GM23338 (cell line): ENCODE measurements at regions not wholly inside any gene's neighbourhood (a gene's known extent, or its start where the extent isn't known, plus 50 kb on each side); places are given as distances from the start of the nearest gene placed in this dataset.

ENCODE experiments used
- ATAC-seq: fragments of 200-7000 bp; cut with Tn5 transposase; 3 replicates; pipeline ENCODE4 v1.9.1; 2020
- DNase-seq: peaks from one replicate; pipeline ENCODE4 v3.0.0-alpha.2; 2015; ENCODE audit warnings: low spot score
- H2AFZ ChIP-seq: fragments of 200-600 bp; sonication (generic); 2 replicates; pipeline ENCODE4 v1.8.0; 2016; ENCODE audit warnings: antibody characterized with exemption, mild to moderate bottlenecking, moderate library complexity
- H3F3A ChIP-seq: fragments of 200-600 bp; sonication (generic); replicated peaks from 2 replicates; pipeline ENCODE4 v1.8.0; 2017; ENCODE audit warnings: antibody characterized with exemption, mixed run types, low read depth
- H3K27ac ChIP-seq: fragments of 200-600 bp; sonication (generic); 2 replicates; pipeline ENCODE4 v1.6.1; 2016; ENCODE audit warnings: low read depth
- H3K27me3 ChIP-seq: fragments of 200-600 bp; sonication (generic); 2 replicates; pipeline ENCODE4 v1.8.0; 2016; ENCODE audit warnings: mild to moderate bottlenecking, mixed run types, moderate library complexity; ENCODE audit not compliant: insufficient read depth
- H3K36me3 ChIP-seq: fragments of 200-600 bp; sonication (generic); 2 replicates; pipeline ENCODE4 v1.8.0; 2016; ENCODE audit warnings: mild to moderate bottlenecking; ENCODE audit not compliant: insufficient read depth
- H3K4me1 ChIP-seq: fragments of 200-600 bp; sonication (generic); 2 replicates; pipeline ENCODE4 v1.8.0; 2016; ENCODE audit warnings: mild to moderate bottlenecking, moderate library complexity; ENCODE audit not compliant: insufficient read depth
- H3K4me2 ChIP-seq: fragments of 200-600 bp; sonication (generic); 2 replicates; pipeline ENCODE4 v1.7.1; 2017; ENCODE audit warnings: mixed run types
- H3K4me3 ChIP-seq: fragments of 200-600 bp; sonication (generic); 2 replicates; pipeline ENCODE4 v1.6.1; 2016; ENCODE audit warnings: mixed run types
- H3K79me2 ChIP-seq: fragments of 200-600 bp; sonication (generic); replicated peaks from 2 replicates; pipeline ENCODE4 v1.8.0; 2017; ENCODE audit warnings: mild to moderate bottlenecking; ENCODE audit not compliant: insufficient read depth
- H3K9me2 ChIP-seq: fragments of 200-600 bp; sonication (generic); 2 replicates; pipeline ENCODE4 v1.8.0; 2017; ENCODE audit not compliant: insufficient read depth
- H4K20me1 ChIP-seq: fragments of 200-600 bp; sonication (generic); replicated peaks from 2 replicates; pipeline ENCODE4 v1.8.0; 2017; ENCODE audit warnings: mild to moderate bottlenecking; ENCODE audit not compliant: insufficient read depth
- H3K27ac Mint-ChIP-seq: 2 replicates; pipeline ENCODE4 v1.8.0; 2020; ENCODE audit warnings: inconsistent platforms, mild to moderate bottlenecking, moderate library complexity, mixed read lengths
- H3K27me3 Mint-ChIP-seq: 3 replicates; pipeline ENCODE4 v1.8.0; 2022; ENCODE audit warnings: low read depth, mild to moderate bottlenecking, moderate library complexity, mixed read lengths, inconsistent platforms; ENCODE audit not compliant: insufficient read depth, poor library complexity
- H3K36me3 Mint-ChIP-seq: 3 replicates; pipeline ENCODE4 v1.8.0; 2021; ENCODE audit warnings: low read depth, mild to moderate bottlenecking, inconsistent platforms, moderate library complexity, mixed read lengths
- H3K4me1 Mint-ChIP-seq: 3 replicates; pipeline ENCODE4 v1.8.0; 2020; ENCODE audit warnings: mild to moderate bottlenecking, inconsistent platforms, mixed read lengths
- H3K4me3 Mint-ChIP-seq: 3 replicates; pipeline ENCODE4 v1.8.0; 2021; ENCODE audit warnings: moderate library complexity, mild to moderate bottlenecking, inconsistent platforms, mixed read lengths
- H3K9me3 Mint-ChIP-seq: 3 replicates; pipeline ENCODE4 v1.8.0; 2020; ENCODE audit warnings: moderate library complexity, mild to moderate bottlenecking, inconsistent platforms, mixed read lengths
- CTCF ChIP-seq, 2 experiments: fragments of 200-600 bp in 1 of 2; sonication (generic) in 1 of 2; conservative IDR thresholded peaks; 2 replicates each; pipeline versions ENCODE4 v1.5.1 to v1.6.1; 2016 to 2017; ENCODE audit warnings: antibody characterized with exemption in 2 of 2, low read depth in 2 of 2, mild to moderate bottlenecking in 2 of 2, moderate library complexity in 1 of 2
- EZH2 ChIP-seq: fragments of 200-600 bp; sonication (generic); IDR thresholded peaks from one replicate; pipeline ENCODE4 v1.8.0; 2017; ENCODE audit warnings: antibody characterized with exemption, mild to moderate bottlenecking, low read depth; ENCODE audit not compliant: unreplicated experiment
- ZNF331 ChIP-seq: fragments of 250-450 bp; sonication (Bioruptor Pico); IDR thresholded peaks from 2 replicates; pipeline ENCODE4 v1.5.0; 2020; ENCODE audit warnings: low read depth, mild to moderate bottlenecking, moderate library complexity
- ZNF462 ChIP-seq: fragments of 250-450 bp; sonication (Bioruptor Pico); IDR thresholded peaks from 2 replicates; pipeline ENCODE4 v1.5.0; 2020; ENCODE audit warnings: mild to moderate bottlenecking, moderate library complexity

GRCh38 chr3:104291878-104292277 lies 1074.8 kb upstream of the ALCAM start (continued):
- TF ChIP-seq ZNF462 (no peak), CTCF (conservative IDR thresholded peaks at IDR 0.05; ENCODE audit: low read depth in 2 of 2) (no peak)

GRCh38 chr3:104297617-104298016 lies 1069.1 kb upstream of the ALCAM start:
- H3F3A ChIP-seq = no peaks in the 10 kb centered on the region
- TF ChIP-seq ZNF331 = no peak
- no peak for TF ChIP-seq EZH2
- no peak overlapping the region for H3K4me3 ChIP-seq
- H3K27me3 ChIP-seq = no peaks in the 10 kb centered on the region
- H3K36me3 Mint-ChIP-seq = no peaks in the 10 kb centered on the region
- no peaks in the 10 kb centered on the region; the same call in 1 of the 2 replicates for H3K4me1 ChIP-seq
- H3K9me2 ChIP-seq = no peaks in the 10 kb centered on the region
- ATAC-seq (no peak), DNase-seq (no peak)
- no peaks in the 10 kb centered on the region for H3K9me3 Mint-ChIP-seq
- no peaks in the 10 kb centered on the region; the same call in 2 of the 3 replicates for H3K4me1 Mint-ChIP-seq
- H3K4me2 ChIP-seq = no peak overlapping the region
- no peaks in the 10 kb centered on the region for H3K79me2 ChIP-seq
- no peak overlapping the region for H3K27ac Mint-ChIP-seq
- H3K4me3 Mint-ChIP-seq = no peak overlapping the region
- H3K27me3 Mint-ChIP-seq = no peaks in the 10 kb centered on the region
- H3K27ac ChIP-seq = no peak overlapping the region
- no peak overlapping the region for H2AFZ ChIP-seq
- H3K36me3 ChIP-seq = no peaks in the 10 kb centered on the region
- no peaks in the 10 kb centered on the region for H4K20me1 ChIP-seq
